ENCODE measurements at regions not wholly inside any gene's neighbourhood (a gene's known extent, or its start where the extent isn't known, plus 50 kb on each side); places are given as distances from the start of the nearest gene placed in this dataset.

DNA sequence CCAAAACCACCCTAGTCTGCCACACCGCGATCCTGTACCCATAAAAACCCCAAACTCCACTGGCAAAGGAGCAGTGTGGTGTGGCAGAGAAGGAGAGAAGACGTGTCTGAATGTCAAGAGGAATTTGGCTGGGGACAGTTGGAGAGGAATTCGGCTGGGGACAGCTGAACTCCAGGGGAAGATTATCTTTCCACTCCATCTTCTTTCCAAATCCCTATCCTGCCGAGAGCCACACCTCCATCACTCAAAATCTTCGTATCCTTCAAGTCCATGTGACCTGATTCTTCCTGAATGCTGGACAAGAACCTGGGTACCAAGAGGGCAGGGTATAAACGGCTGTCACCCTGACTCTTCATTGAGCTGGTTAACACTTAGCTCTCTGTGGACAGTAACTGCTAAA, 448.1 kb downstream of the ARHGEF28 start:
- TF ChIP-seq EP300 (conservative IDR thresholded peaks at IDR 0.05; ENCODE audit: poor library complexity, severe bottlenecking) (no peak), MXI1 (conservative IDR thresholded peaks at IDR 0.05; ENCODE audit: poor library complexity, severe bottlenecking) (no peak), RAD21 (conservative IDR thresholded peaks at IDR 0.05) (no peak), EZH2 (IDR thresholded peaks at IDR 0.05; ENCODE audit: borderline replicate concordance, insufficient read depth, low read length, poor library complexity, severe bottlenecking) (no peak)
- TF ChIP-seq, protein P1, sequence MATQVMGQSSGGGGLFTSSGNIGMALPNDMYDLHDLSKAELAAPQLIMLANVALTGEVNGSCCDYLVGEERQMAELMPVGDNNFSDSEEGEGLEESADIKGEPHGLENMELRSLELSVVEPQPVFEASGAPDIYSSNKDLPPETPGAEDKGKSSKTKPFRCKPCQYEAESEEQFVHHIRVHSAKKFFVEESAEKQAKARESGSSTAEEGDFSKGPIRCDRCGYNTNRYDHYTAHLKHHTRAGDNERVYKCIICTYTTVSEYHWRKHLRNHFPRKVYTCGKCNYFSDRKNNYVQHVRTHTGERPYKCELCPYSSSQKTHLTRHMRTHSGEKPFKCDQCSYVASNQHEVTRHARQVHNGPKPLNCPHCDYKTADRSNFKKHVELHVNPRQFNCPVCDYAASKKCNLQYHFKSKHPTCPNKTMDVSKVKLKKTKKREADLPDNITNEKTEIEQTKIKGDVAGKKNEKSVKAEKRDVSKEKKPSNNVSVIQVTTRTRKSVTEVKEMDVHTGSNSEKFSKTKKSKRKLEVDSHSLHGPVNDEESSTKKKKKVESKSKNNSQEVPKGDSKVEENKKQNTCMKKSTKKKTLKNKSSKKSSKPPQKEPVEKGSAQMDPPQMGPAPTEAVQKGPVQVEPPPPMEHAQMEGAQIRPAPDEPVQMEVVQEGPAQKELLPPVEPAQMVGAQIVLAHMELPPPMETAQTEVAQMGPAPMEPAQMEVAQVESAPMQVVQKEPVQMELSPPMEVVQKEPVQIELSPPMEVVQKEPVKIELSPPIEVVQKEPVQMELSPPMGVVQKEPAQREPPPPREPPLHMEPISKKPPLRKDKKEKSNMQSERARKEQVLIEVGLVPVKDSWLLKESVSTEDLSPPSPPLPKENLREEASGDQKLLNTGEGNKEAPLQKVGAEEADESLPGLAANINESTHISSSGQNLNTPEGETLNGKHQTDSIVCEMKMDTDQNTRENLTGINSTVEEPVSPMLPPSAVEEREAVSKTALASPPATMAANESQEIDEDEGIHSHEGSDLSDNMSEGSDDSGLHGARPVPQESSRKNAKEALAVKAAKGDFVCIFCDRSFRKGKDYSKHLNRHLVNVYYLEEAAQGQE (IDR thresholded peaks at IDR 0.05; ENCODE audit: borderline replicate concordance) = no peak
